ENCODE measurements at regions not wholly inside any gene's neighbourhood (a gene's known extent, or its start where the extent isn't known, plus 50 kb on each side); places are given as distances from the start of the nearest gene placed in this dataset.

- no peak for TF ChIP-seq SUZ12 (IDR thresholded peaks at IDR 0.05; ENCODE audit: extremely low read depth, insufficient read depth, insufficient read length)
- no peak for TF ChIP-seq YY1 (IDR thresholded peaks at IDR 0.05; ENCODE audit: insufficient read depth, insufficient read length)
- no peak for TF ChIP-seq ZNF274 (IDR thresholded peaks at IDR 0.05; ENCODE audit: low read depth, low read length)
- H3K9me3 ChIP-seq (ENCODE audit: insufficient read depth, low read length): peaks cover 22% of the 10 kb centered on the region
- H3K4me3 ChIP-seq (ENCODE audit: insufficient read length, low read depth): no peak overlapping the region
- no peak overlapping the region for H3K9ac ChIP-seq (ENCODE audit: insufficient read length, low read depth)
- no peaks in the 10 kb centered on the region for H3K4me1 ChIP-seq (ENCODE audit: insufficient read depth, insufficient read length)
- DNase-seq (ENCODE audit: low read depth, low spot score): no peak
- H3K36me3 ChIP-seq (ENCODE audit: insufficient read depth, insufficient read length, low read length): no peaks in the 10 kb centered on the region
- H3K27me3 ChIP-seq (ENCODE audit: insufficient read depth, insufficient read length): no peaks in the 10 kb centered on the region
Measured at GRCh38 chr4:27140486-27140885, 279.8 kb downstream of the STIM2 start.

- Histone ChIP-seq H3K4me1 (ENCODE audit: insufficient read depth, insufficient read length) (no peaks in the 10 kb centered on the region), H3K9ac (ENCODE audit: insufficient read length, low read depth) (no peak overlapping the region), H3K36me3 (ENCODE audit: insufficient read depth, insufficient read length, low read length) (no peaks in the 10 kb centered on the region), H3K4me3 (ENCODE audit: insufficient read length, low read depth) (no peak overlapping the region), H3K27me3 (ENCODE audit: insufficient read depth, insufficient read length) (no peaks in the 10 kb centered on the region), H3K9me3 (ENCODE audit: insufficient read depth, low read length) (peaks cover 18% of the 10 kb centered on the region)
- DNase-seq (ENCODE audit: low read depth, low spot score): no peak
- TF ChIP-seq SUZ12 (IDR thresholded peaks at IDR 0.05; ENCODE audit: extremely low read depth, insufficient read depth, insufficient read length): no peak
- no peak for TF ChIP-seq YY1 (IDR thresholded peaks at IDR 0.05; ENCODE audit: insufficient read depth, insufficient read length)
- no peak for TF ChIP-seq ZNF274 (IDR thresholded peaks at IDR 0.05; ENCODE audit: low read depth, low read length)
Measured at GRCh38 chr4:27141530-27141929, 280.9 kb downstream of the STIM2 start.

- Histone ChIP-seq H3K4me1 (ENCODE audit: insufficient read depth, insufficient read length) (no peaks in the 10 kb centered on the region), H3K27me3 (ENCODE audit: insufficient read depth, insufficient read length) (no peaks in the 10 kb centered on the region), H3K9ac (ENCODE audit: insufficient read length, low read depth) (no peak overlapping the region), H3K9me3 (ENCODE audit: insufficient read depth, low read length) (peaks cover 23% of the 10 kb centered on the region), H3K4me3 (ENCODE audit: insufficient read length, low read depth) (no peak overlapping the region), H3K36me3 (ENCODE audit: insufficient read depth, insufficient read length, low read length) (no peaks in the 10 kb centered on the region)
- TF ChIP-seq ZNF274 (IDR thresholded peaks at IDR 0.05; ENCODE audit: low read depth, low read length) (no peak), YY1 (IDR thresholded peaks at IDR 0.05; ENCODE audit: insufficient read depth, insufficient read length) (no peak), SUZ12 (IDR thresholded peaks at IDR 0.05; ENCODE audit: extremely low read depth, insufficient read depth, insufficient read length) (no peak)
- no peak for DNase-seq (ENCODE audit: low read depth, low spot score)
Measured at GRCh38 chr4:27142841-27143240, 282.2 kb downstream of the STIM2 start.

GRCh38 chr4:27145597-27145996 lies 285.0 kb downstream of the STIM2 start:
- H3K9ac ChIP-seq (ENCODE audit: insufficient read length, low read depth): no peak overlapping the region
- peaks cover 6% of the 10 kb centered on the region; the same call in 1 of the 2 replicates for H3K9me3 ChIP-seq (ENCODE audit: insufficient read depth, low read length)
- no peak overlapping the region for H3K4me3 ChIP-seq (ENCODE audit: insufficient read length, low read depth)
- no peaks in the 10 kb centered on the region for H3K27me3 ChIP-seq (ENCODE audit: insufficient read depth, insufficient read length)
- no peak for TF ChIP-seq YY1 (IDR thresholded peaks at IDR 0.05; ENCODE audit: insufficient read depth, insufficient read length)
- no peak for TF ChIP-seq SUZ12 (IDR thresholded peaks at IDR 0.05; ENCODE audit: extremely low read depth, insufficient read depth, insufficient read length)
- H3K4me1 ChIP-seq (ENCODE audit: insufficient read depth, insufficient read length): no peaks in the 10 kb centered on the region
- no peak for DNase-seq (ENCODE audit: low read depth, low spot score)
- H3K36me3 ChIP-seq (ENCODE audit: insufficient read depth, insufficient read length, low read length): no peaks in the 10 kb centered on the region

GRCh38 chr4:27148211-27148895 lies 287.7 kb downstream of the STIM2 start:
- no peak for DNase-seq (ENCODE audit: low read depth, low spot score)
- no peaks in the 10 kb centered on the region for H3K27me3 ChIP-seq (ENCODE audit: insufficient read depth, insufficient read length)
- TF ChIP-seq ZNF274 (IDR thresholded peaks at IDR 0.05; ENCODE audit: low read depth, low read length) (no peak), YY1 (IDR thresholded peaks at IDR 0.05; ENCODE audit: insufficient read depth, insufficient read length) (no peak), SUZ12 (IDR thresholded peaks at IDR 0.05; ENCODE audit: extremely low read depth, insufficient read depth, insufficient read length) (no peak)
- H3K4me1 ChIP-seq (ENCODE audit: insufficient read depth, insufficient read length): no peaks in the 10 kb centered on the region
- no peak overlapping the region for H3K9ac ChIP-seq (ENCODE audit: insufficient read length, low read depth)
- H3K9me3 ChIP-seq (ENCODE audit: insufficient read depth, low read length): peaks cover 6% of the 10 kb centered on the region; the same call in 1 of the 2 replicates
- H3K4me3 ChIP-seq (ENCODE audit: insufficient read length, low read depth): no peak overlapping the region
- no peaks in the 10 kb centered on the region for H3K36me3 ChIP-seq (ENCODE audit: insufficient read depth, insufficient read length, low read length)

GRCh38 chr4:27149541-27150212 lies 289.0 kb downstream of the STIM2 start:
- H3K9me3 ChIP-seq (ENCODE audit: insufficient read depth, low read length): peaks cover 6% of the 10 kb centered on the region; the same call in 1 of the 2 replicates
- no peaks in the 10 kb centered on the region for H3K27me3 ChIP-seq (ENCODE audit: insufficient read depth, insufficient read length)
- no peaks in the 10 kb centered on the region for H3K4me1 ChIP-seq (ENCODE audit: insufficient read depth, insufficient read length)
- no peak for DNase-seq (ENCODE audit: low read depth, low spot score)
- no peak for TF ChIP-seq SUZ12 (IDR thresholded peaks at IDR 0.05; ENCODE audit: extremely low read depth, insufficient read depth, insufficient read length)
- TF ChIP-seq ZNF274 (IDR thresholded peaks at IDR 0.05; ENCODE audit: low read depth, low read length): no peak
- TF ChIP-seq YY1 (IDR thresholded peaks at IDR 0.05; ENCODE audit: insufficient read depth, insufficient read length): no peak
- H3K4me3 ChIP-seq (ENCODE audit: insufficient read length, low read depth): no peak overlapping the region
- no peaks in the 10 kb centered on the region for H3K36me3 ChIP-seq (ENCODE audit: insufficient read depth, insufficient read length, low read length)
- no peak overlapping the region for H3K9ac ChIP-seq (ENCODE audit: insufficient read length, low read depth)

- H3K27me3 ChIP-seq (ENCODE audit: insufficient read depth, insufficient read length): no peaks in the 10 kb centered on the region
- H3K9me3 ChIP-seq (ENCODE audit: insufficient read depth, low read length): peaks cover 3% of the 10 kb centered on the region; the same call in 1 of the 2 replicates
- no peak overlapping the region for H3K4me3 ChIP-seq (ENCODE audit: insufficient read length, low read depth)
- H3K36me3 ChIP-seq (ENCODE audit: insufficient read depth, insufficient read length, low read length): no peaks in the 10 kb centered on the region
- no peaks in the 10 kb centered on the region for H3K4me1 ChIP-seq (ENCODE audit: insufficient read depth, insufficient read length)
- no peak for TF ChIP-seq SUZ12 (IDR thresholded peaks at IDR 0.05; ENCODE audit: extremely low read depth, insufficient read depth, insufficient read length)
- no peak for TF ChIP-seq ZNF274 (IDR thresholded peaks at IDR 0.05; ENCODE audit: low read depth, low read length)
- no peak for TF ChIP-seq YY1 (IDR thresholded peaks at IDR 0.05; ENCODE audit: insufficient read depth, insufficient read length)
- no peak for DNase-seq (ENCODE audit: low read depth, low spot score)
- H3K9ac ChIP-seq (ENCODE audit: insufficient read length, low read depth): no peak overlapping the region
Measured at GRCh38 chr4:27152703-27153102, 292.1 kb downstream of the STIM2 start.

Data from NT2/D1 (cell line).